HepG2 (cell line): ENCODE measurements at regions not wholly inside any gene's neighbourhood (a gene's known extent, or its start where the extent isn't known, plus 50 kb on each side); places are given as distances from the start of the nearest gene placed in this dataset.

Experiments
- AHDC1 ChIP-seq: sonication (generic); formaldehyde crosslinking; IDR thresholded peaks from 2 replicates; pipeline ENCODE4 v1.5.1; 2020; ENCODE audit warnings: mild to moderate bottlenecking, missing genetic modification reagents, borderline replicate concordance
- ARID4A ChIP-seq: sonication (generic); formaldehyde crosslinking; IDR thresholded peaks from 2 replicates; pipeline ENCODE4 v1.5.0; 2020; ENCODE audit warnings: mild to moderate bottlenecking, missing genetic modification reagents, borderline replicate concordance
- CC2D1A ChIP-seq: sonication (generic); formaldehyde crosslinking; IDR thresholded peaks from 2 replicates; pipeline ENCODE4 v1.8.1; 2023; ENCODE audit warnings: mild to moderate bottlenecking, missing genetic modification reagents
- CENPT ChIP-seq: sonication (generic); formaldehyde crosslinking; IDR thresholded peaks from 2 replicates; pipeline ENCODE4 v1.8.0; 2022; ENCODE audit warnings: low read depth, mild to moderate bottlenecking, moderate library complexity, missing genetic modification reagents
- ETV6 ChIP-seq: sonication (generic); formaldehyde crosslinking; conservative IDR thresholded peaks from 2 replicates; pipeline ENCODE4 v1.4.0; 2020; ENCODE audit warnings: missing genetic modification reagents
- FOXK1 ChIP-seq: sonication (generic); formaldehyde crosslinking; IDR thresholded peaks from 2 replicates; pipeline ENCODE4 v1.4.0; 2020; ENCODE audit warnings: low read depth, missing genetic modification reagents, borderline replicate concordance
- HMGXB4 ChIP-seq, 2 experiments: sonication (generic) in 1 of 2; formaldehyde crosslinking in 1 of 2; IDR thresholded peaks; 2 replicates each; pipeline versions ENCODE4 v1.4.0 to v1.6.1; 2018 to 2020; ENCODE audit warnings: missing genetic modification reagents in 2 of 2, borderline replicate concordance in 1 of 2, low read depth in 1 of 2, mild to moderate bottlenecking in 1 of 2, missing biosample characterization in 1 of 2
- KDM3A ChIP-seq: IDR thresholded peaks from 2 replicates; pipeline ENCODE4 v1.6.1; 2018; ENCODE audit warnings: low read depth, missing compliant biosample characterization
- MTF2 ChIP-seq: sonication (generic); formaldehyde crosslinking; IDR thresholded peaks from 2 replicates; pipeline ENCODE4 v1.5.0; 2020; ENCODE audit warnings: missing genetic modification reagents, borderline replicate concordance
- NR2F6 ChIP-seq, 2 experiments: IDR thresholded peaks; 2 replicates each; pipeline ENCODE4 v1.6.1; 2016; ENCODE audit warnings: antibody characterized with exemption in 1 of 2, mild to moderate bottlenecking in 1 of 2
- PRMT3 ChIP-seq: sonication (generic); formaldehyde crosslinking; IDR thresholded peaks from 2 replicates; pipeline ENCODE4 v1.8.1; 2022; ENCODE audit warnings: low read depth, mild to moderate bottlenecking, moderate library complexity, missing genetic modification reagents, borderline replicate concordance
- ZC3H13 ChIP-seq: sonication (generic); formaldehyde crosslinking; IDR thresholded peaks from 2 replicates; pipeline ENCODE4 v1.8.1; 2023; ENCODE audit warnings: mild to moderate bottlenecking, missing genetic modification reagents, moderate library complexity
- ZNF124 ChIP-seq: sonication (generic); formaldehyde crosslinking; IDR thresholded peaks from 2 replicates; pipeline ENCODE4 v1.4.0; 2020; ENCODE audit warnings: missing genetic modification reagents
- ZNF562 ChIP-seq: sonication (generic); formaldehyde crosslinking; IDR thresholded peaks from 2 replicates; pipeline ENCODE4 v1.8.0; 2022; ENCODE audit warnings: missing genetic modification reagents, borderline replicate concordance
- ZNF703 ChIP-seq: sonication (generic); formaldehyde crosslinking; IDR thresholded peaks from 2 replicates; pipeline ENCODE4 v1.5.1; 2020; ENCODE audit warnings: missing genetic modification reagents, mild to moderate bottlenecking, moderate library complexity, borderline replicate concordance

- no peak for TF ChIP-seq ARID4A (CRISPR knock-in tag)
- TF ChIP-seq ZNF562 (CRISPR knock-in tag): no peak
- TF ChIP-seq PRMT3 (CRISPR knock-in tag): no peak
- TF ChIP-seq ZC3H13 (CRISPR knock-in tag): no peak
- TF ChIP-seq NR2F6 (IDR thresholded peaks at IDR 0.05): peak; percentile 55; the same call in 1 of the 2 replicates
- TF ChIP-seq NR2F6 (CRISPR knock-in tag; IDR thresholded peaks at IDR 0.05): no peak
- no peak for TF ChIP-seq CENPT (CRISPR knock-in tag)
- TF ChIP-seq HMGXB4 (CRISPR knock-in tag; IDR thresholded peaks at IDR 0.05; ENCODE audit: borderline replicate concordance in 1 of 2, low read depth in 1 of 2): peak; percentile 60 to 67; a peak in 3 of 4 replicates
- TF ChIP-seq ETV6 (CRISPR knock-in tag): no peak
- no peak for TF ChIP-seq FOXK1 (CRISPR knock-in tag)
- no peak; the same call in 1 of the 2 replicates for TF ChIP-seq CC2D1A (CRISPR knock-in tag)
- TF ChIP-seq AHDC1 (CRISPR knock-in tag): no peak
- 0 out of 2 replicates have a peak, but pooled peaks have one; percentile 11 for TF ChIP-seq KDM3A (CRISPR knock-in tag)
- no peak for TF ChIP-seq MTF2
- TF ChIP-seq ZNF703 (CRISPR knock-in tag): no peak
- TF ChIP-seq ZNF124 (CRISPR knock-in tag): no peak
These were observed 133.5 kb upstream of the HAAO start (continued) for GRCh38 chr2:42925742-42926433.
